HL-60 (cell line): ENCODE measurements at regions not wholly inside any gene's neighbourhood (a gene's known extent, or its start where the extent isn't known, plus 50 kb on each side); places are given as distances from the start of the nearest gene placed in this dataset.

Experiments used
- DNase-seq, 2 experiments: peaks; one replicate each; pipeline ENCODE4 v3.0.0-alpha.2; 2010 to 2020; ENCODE audit warnings: low read depth in 1 of 2, low spot score in 1 of 2
- H3K27ac ChIP-seq: fragments of 250-450 bp; sonication (Bioruptor Pico); replicated peaks from 2 replicates; pipeline ENCODE4 v1.5.1; 2020; ENCODE audit warnings: mild to moderate bottlenecking, moderate library complexity
- H3K27me3 ChIP-seq: fragments of 250-450 bp; sonication (Bioruptor Pico); 2 replicates; pipeline ENCODE4 v1.5.1; 2021; ENCODE audit warnings: mild to moderate bottlenecking, moderate library complexity; ENCODE audit not compliant: insufficient read depth, poor library complexity, severe bottlenecking
- H3K4me3 ChIP-seq: replicated peaks from 2 replicates; pipeline ENCODE4 v1.5.1; 2011; ENCODE audit warnings: mild to moderate bottlenecking, control low read depth, low read length; ENCODE audit not compliant: insufficient read depth
- GABPA ChIP-seq: IDR thresholded peaks from 2 replicates; pipeline ENCODE4 v1.6.1; 2012; ENCODE audit warnings: low read depth
- POLR2AphosphoS5 ChIP-seq: IDR thresholded peaks from 2 replicates; pipeline ENCODE4 v1.6.1; 2012; ENCODE audit warnings: low read depth
- SPI1 ChIP-seq: IDR thresholded peaks from 2 replicates; pipeline ENCODE4 v1.6.1; 2012; ENCODE audit warnings: low read depth, mild to moderate bottlenecking, borderline replicate concordance
- TF ChIP-seq, protein P1 (sequence below): IDR thresholded peaks from 2 replicates; pipeline ENCODE4 v1.6.1; 2012; ENCODE audit warnings: low read depth; ENCODE audit not compliant: insufficient replicate concordance
- TF ChIP-seq, protein P2 (sequence below): IDR thresholded peaks from one replicate; pipeline ENCODE4 v1.5.1; 2011; ENCODE audit warnings: low read length, control low read depth, inconsistent platforms; ENCODE audit not compliant: insufficient read depth

GRCh38 chr4:130147641-130148040, 1051.7 kb downstream of the C4orf33 start:
- Histone ChIP-seq H3K4me3 (no peak overlapping the region), H3K27ac (no peak overlapping the region), H3K27me3 (no peaks in the 10 kb centered on the region)
- TF ChIP-seq, protein P1, sequence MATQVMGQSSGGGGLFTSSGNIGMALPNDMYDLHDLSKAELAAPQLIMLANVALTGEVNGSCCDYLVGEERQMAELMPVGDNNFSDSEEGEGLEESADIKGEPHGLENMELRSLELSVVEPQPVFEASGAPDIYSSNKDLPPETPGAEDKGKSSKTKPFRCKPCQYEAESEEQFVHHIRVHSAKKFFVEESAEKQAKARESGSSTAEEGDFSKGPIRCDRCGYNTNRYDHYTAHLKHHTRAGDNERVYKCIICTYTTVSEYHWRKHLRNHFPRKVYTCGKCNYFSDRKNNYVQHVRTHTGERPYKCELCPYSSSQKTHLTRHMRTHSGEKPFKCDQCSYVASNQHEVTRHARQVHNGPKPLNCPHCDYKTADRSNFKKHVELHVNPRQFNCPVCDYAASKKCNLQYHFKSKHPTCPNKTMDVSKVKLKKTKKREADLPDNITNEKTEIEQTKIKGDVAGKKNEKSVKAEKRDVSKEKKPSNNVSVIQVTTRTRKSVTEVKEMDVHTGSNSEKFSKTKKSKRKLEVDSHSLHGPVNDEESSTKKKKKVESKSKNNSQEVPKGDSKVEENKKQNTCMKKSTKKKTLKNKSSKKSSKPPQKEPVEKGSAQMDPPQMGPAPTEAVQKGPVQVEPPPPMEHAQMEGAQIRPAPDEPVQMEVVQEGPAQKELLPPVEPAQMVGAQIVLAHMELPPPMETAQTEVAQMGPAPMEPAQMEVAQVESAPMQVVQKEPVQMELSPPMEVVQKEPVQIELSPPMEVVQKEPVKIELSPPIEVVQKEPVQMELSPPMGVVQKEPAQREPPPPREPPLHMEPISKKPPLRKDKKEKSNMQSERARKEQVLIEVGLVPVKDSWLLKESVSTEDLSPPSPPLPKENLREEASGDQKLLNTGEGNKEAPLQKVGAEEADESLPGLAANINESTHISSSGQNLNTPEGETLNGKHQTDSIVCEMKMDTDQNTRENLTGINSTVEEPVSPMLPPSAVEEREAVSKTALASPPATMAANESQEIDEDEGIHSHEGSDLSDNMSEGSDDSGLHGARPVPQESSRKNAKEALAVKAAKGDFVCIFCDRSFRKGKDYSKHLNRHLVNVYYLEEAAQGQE, result no peak
- TF ChIP-seq GABPA (no peak), POLR2AphosphoS5 (no peak), SPI1 (no peak)
- TF ChIP-seq, protein P2, sequence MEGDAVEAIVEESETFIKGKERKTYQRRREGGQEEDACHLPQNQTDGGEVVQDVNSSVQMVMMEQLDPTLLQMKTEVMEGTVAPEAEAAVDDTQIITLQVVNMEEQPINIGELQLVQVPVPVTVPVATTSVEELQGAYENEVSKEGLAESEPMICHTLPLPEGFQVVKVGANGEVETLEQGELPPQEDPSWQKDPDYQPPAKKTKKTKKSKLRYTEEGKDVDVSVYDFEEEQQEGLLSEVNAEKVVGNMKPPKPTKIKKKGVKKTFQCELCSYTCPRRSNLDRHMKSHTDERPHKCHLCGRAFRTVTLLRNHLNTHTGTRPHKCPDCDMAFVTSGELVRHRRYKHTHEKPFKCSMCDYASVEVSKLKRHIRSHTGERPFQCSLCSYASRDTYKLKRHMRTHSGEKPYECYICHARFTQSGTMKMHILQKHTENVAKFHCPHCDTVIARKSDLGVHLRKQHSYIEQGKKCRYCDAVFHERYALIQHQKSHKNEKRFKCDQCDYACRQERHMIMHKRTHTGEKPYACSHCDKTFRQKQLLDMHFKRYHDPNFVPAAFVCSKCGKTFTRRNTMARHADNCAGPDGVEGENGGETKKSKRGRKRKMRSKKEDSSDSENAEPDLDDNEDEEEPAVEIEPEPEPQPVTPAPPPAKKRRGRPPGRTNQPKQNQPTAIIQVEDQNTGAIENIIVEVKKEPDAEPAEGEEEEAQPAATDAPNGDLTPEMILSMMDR, result no peak
- DNase-seq, result no peak

DNA sequence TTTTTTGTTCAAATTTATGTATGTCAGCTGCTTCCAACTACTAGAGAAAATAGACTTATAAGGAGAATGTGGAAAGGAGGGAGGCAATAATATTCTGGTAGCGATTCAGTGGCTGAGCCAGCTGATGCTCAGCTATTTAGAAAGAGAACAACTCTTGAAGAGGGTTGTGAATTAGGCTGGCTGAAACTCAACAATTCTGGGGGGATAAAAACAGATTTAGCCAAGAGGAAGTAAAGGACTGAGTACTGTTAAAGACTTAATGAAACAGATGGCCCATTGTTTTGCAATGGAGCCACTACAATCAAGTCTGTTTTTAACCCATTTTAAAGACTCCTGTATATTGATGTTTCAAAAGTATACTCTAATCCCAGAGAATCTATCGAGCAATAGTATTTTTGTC, 1058.9 kb downstream of the C4orf33 start:
- Histone ChIP-seq H3K27me3 (no peaks in the 10 kb centered on the region), H3K4me3 (no peak overlapping the region), H3K27ac (no peak overlapping the region)
- no peak for DNase-seq
- TF ChIP-seq GABPA, result no peak
- TF ChIP-seq, protein P2, result no peak
- TF ChIP-seq SPI1, result no peak
- no peak for TF ChIP-seq POLR2AphosphoS5
- TF ChIP-seq, protein P1, result no peak

GRCh38 chr4:130163701-130164100, 1067.7 kb downstream of the C4orf33 start:
- TF ChIP-seq SPI1, result no peak
- TF ChIP-seq POLR2AphosphoS5, result no peak
- TF ChIP-seq GABPA, result no peak
- TF ChIP-seq, protein P2, result no peak
- TF ChIP-seq, protein P1, result no peak
- H3K27me3 ChIP-seq, result no peaks in the 10 kb centered on the region
- DNase-seq, result no peak
- H3K27ac ChIP-seq, result no peak overlapping the region
- H3K4me3 ChIP-seq, result no peak overlapping the region
